GM20000 (cell line): ENCODE measurements at regions not wholly inside any gene's neighbourhood (a gene's known extent, or its start where the extent isn't known, plus 50 kb on each side); places are given as distances from the start of the nearest gene placed in this dataset.

Experiments used
- DNase-seq: peaks from one replicate; pipeline ENCODE4 v3.0.0; 2012; ENCODE audit warnings: low spot score
- TF ChIP-seq, protein P1 (sequence below): IDR thresholded peaks from 2 replicates; pipeline ENCODE4 v1.5.1; 2012; ENCODE audit warnings: mild to moderate bottlenecking, control low read depth; ENCODE audit errors: extremely low read depth, missing control alignments

DNA sequence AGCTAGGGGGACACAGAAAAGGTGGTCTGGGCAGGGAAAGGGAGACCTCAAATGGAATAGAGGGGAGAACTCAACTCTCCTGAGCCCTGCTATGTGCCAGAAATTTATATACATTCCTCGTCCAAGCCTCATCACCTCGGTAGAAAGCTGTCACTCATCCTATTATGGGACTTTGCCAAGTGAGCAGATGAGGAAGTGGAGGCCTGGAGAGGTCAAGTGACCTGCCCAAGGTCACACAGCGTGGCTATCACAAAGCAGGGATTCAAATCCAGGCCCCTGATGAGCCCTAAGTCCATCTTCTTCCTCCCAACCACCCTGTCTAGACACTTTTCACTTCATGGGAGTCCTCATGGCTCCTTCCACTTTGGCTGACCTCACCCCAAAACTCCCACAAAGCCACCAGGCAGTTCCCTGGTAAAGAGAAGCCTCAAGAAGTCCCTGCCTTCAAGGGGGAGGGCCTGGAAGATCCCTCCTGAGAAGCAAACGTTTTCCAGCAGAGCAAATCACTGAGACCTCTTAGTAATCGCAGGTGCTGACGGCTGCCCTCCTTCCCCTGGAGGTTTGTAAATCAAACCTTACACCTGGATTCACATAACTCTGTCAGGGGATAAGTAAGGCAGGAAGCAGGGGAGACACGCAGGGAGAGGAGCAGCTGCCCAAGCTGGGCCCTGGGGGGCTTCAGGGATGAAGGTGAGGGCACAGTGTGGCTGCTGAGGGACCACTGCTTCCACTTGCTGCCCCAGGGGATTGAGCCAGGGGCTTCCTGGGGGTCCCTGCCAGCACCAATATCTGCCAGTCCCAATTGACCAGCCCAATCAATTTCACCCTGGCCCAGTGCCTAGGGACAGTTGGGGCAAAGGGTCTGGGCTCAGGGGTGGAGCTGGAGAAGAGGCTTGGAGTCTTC, 351.2 kb downstream of the MATN1 start:
- no peak for DNase-seq
- TF ChIP-seq, protein P1, sequence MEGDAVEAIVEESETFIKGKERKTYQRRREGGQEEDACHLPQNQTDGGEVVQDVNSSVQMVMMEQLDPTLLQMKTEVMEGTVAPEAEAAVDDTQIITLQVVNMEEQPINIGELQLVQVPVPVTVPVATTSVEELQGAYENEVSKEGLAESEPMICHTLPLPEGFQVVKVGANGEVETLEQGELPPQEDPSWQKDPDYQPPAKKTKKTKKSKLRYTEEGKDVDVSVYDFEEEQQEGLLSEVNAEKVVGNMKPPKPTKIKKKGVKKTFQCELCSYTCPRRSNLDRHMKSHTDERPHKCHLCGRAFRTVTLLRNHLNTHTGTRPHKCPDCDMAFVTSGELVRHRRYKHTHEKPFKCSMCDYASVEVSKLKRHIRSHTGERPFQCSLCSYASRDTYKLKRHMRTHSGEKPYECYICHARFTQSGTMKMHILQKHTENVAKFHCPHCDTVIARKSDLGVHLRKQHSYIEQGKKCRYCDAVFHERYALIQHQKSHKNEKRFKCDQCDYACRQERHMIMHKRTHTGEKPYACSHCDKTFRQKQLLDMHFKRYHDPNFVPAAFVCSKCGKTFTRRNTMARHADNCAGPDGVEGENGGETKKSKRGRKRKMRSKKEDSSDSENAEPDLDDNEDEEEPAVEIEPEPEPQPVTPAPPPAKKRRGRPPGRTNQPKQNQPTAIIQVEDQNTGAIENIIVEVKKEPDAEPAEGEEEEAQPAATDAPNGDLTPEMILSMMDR = no peak

DNA sequence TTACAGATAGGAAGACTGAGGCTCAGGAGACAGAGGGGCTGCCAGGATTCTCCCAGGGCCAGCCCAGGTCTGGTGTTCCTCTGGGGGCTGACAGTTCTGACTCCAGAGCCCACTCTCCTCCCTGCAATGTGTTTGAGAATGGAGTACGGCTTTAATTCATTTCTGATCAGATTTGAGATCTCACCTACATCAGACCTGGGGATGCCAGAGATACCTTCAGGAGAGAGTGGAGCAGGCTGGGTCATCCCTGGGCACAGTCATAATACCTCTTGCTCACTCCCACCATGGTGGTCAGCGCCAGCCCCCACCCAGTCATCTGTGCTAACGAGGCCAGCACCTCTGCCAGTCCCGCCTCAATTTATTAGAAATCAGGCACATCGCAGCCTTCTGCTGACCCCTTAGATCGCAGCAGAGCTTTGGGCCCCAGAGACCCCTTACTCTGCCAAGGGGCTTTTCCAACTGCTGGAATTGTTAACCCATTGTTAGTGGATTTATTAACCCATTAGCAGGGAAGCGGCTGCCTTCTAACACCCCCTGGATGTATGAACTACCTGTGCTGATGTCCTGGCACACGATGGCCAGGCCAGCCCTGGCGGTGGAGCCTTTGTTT, 352.1 kb downstream of the MATN1 start:
- TF ChIP-seq, protein P1 = no peak
- DNase-seq = no peak

DNA sequence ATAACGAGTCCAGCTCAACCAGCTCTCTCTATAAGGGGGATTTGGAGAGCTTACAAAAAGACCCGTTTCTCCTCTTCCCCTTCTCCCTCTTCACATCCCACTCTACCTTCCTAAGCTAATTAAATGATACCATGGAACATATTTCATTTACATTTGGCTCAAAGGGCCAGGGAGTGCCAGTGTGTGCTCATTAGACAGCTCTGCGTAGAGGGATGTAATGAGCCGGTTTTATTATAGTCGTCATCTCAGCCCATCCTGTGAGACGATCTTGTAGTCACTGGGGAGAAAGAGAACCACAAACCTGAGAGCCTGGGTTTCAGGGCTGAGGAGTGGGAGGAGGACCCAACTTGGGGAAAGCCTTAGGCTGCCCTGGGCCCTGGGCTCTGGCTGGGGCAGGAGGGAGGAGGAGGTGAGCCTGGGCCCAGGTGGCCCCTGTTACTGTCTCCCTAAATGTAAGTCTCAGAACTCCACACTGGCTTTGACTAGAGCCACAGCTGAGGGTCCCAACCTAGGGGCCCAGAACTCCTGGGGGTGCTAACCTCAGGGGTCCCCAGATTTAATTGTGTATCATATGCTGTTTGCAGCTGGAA, 354.6 kb downstream of the MATN1 start:
- no peak for DNase-seq
- TF ChIP-seq, protein P1 = no peak

DNA sequence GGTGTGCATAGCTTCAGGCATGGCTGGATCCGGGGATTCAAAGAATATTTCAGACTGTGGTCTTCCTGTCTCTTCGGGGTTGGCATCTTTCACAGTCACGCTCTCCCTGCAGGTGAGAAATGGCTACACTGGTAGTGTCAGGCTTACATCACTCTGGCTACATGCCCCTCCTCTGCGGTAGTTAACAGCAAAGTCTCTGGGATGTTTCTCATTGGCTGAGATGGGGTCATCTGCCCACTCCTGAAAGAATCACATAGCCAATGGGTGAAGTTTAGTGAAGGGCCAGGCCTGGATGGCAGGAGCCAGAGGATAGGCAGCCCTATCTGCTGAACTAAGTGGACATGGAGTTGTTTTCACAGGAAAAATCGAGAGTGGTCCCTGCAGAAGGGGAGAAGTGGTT, 356.5 kb downstream of the MATN1 start:
- TF ChIP-seq, protein P1 = no peak
- no peak for DNase-seq

DNA sequence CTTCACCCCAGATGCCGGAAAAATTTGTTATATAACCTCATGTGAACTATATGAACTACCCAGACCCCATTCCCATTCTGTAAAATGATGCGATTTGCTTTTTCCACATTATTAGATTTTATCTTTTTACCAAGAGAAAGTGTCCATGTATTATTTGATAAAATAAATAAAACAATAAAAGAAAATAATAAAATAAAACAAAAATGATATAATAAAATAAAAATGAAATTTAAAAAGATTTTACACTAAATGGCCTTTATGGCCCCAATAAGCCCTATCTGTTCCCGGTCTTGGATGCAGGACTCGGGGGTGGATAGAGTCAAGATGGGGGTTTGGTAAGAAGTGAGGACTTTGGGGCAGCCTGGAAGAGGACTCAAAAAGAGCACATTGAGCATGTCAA, 357.2 kb downstream of the MATN1 start:
- no peak for DNase-seq
- TF ChIP-seq, protein P1 = no peak

DNA sequence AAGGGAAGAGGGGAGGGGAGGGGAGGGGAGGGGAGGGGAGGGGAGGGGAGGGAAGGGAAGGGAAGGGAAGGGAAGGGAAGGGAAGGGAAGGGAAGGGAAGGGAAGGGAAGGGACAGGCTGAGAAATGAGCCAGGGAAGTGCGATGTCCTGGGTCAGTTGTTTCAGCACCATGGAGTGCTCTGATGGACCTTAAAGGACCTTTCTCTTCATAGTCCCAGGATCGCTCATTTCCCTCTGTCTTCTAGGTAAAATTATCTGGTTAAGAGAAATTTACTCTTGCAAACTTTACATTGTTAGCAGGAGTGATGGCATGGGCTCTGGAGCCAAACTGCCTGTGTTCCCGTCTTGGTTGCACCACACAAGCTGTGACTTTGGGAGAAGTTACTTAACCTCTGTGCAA, 357.8 kb downstream of the MATN1 start:
- DNase-seq = no peak
- TF ChIP-seq, protein P1 = no peak

DNA sequence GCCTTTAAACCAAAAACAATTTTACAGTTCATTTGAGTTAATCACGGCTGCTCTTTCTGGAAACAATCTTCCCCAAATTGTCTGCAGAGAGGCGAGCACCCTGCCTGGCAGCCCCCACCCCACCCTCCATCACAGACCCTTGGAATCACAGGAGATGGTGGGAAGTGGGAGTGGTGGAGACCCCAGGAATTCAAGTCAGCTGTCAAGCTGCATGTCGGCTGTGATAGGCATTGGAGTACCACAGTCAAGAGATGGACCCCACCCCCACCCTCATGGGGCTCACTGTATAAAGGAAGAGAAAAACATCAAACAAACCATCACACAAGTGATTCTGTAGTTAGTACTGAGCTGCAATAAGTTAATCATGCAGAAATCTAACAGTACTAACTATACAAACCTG, 360.4 kb downstream of the MATN1 start:
- DNase-seq = no peak
- TF ChIP-seq, protein P1 = no peak
